ENCODE measurements at regions not wholly inside any gene's neighbourhood (a gene's known extent, or its start where the extent isn't known, plus 50 kb on each side); places are given as distances from the start of the nearest gene placed in this dataset.

DNA sequence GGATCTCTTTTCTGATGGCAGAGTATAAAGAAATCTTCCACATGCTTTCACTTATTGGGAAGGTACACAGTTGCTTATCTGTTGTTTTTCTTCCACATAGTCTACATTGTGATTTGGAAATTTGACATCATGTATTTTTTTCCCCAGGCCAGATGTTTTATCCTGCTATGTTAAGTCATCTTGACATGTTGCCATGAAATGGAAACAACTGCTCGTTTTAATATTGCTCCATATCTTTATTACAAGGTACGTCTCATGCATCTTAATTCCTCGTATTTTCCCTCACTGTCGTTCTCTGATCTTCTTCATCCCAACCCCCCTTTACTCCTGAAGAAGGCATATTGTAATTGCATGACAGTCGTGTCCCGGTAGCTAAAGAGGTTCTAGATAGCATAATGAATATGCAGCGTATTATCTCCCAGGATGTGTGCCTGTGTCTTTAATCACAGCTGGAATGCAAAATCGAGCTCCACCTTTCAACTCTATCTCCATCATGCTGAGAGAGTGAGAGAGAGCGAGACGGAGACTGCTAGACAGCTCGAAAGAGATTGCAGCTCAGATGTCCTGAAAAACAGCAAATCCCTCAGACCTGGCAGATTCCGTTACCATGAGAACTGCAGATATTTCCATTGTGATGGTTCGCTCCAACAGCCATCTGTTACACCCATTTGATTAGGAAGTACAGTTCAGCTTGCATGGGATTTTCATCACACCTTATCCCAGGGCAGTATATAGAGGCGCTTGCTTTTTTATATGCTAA lies 281.7 kb downstream of the TMEM38B start:
- TF ChIP-seq, protein P1, sequence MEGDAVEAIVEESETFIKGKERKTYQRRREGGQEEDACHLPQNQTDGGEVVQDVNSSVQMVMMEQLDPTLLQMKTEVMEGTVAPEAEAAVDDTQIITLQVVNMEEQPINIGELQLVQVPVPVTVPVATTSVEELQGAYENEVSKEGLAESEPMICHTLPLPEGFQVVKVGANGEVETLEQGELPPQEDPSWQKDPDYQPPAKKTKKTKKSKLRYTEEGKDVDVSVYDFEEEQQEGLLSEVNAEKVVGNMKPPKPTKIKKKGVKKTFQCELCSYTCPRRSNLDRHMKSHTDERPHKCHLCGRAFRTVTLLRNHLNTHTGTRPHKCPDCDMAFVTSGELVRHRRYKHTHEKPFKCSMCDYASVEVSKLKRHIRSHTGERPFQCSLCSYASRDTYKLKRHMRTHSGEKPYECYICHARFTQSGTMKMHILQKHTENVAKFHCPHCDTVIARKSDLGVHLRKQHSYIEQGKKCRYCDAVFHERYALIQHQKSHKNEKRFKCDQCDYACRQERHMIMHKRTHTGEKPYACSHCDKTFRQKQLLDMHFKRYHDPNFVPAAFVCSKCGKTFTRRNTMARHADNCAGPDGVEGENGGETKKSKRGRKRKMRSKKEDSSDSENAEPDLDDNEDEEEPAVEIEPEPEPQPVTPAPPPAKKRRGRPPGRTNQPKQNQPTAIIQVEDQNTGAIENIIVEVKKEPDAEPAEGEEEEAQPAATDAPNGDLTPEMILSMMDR (IDR thresholded peaks at IDR 0.05; ENCODE audit: low read depth, low read length), result no peak
- no peak for DNase-seq (ENCODE audit: extremely low read depth, low read depth)

GRCh38 chr9:105978336-105978735 lies 284.0 kb downstream of the TMEM38B start:
- TF ChIP-seq, protein P1 (IDR thresholded peaks at IDR 0.05; ENCODE audit: low read depth, low read length), result no peak
- DNase-seq (ENCODE audit: extremely low read depth, low read depth), result no peak

- TF ChIP-seq, protein P1 (IDR thresholded peaks at IDR 0.05; ENCODE audit: low read depth, low read length), result no peak
- DNase-seq (ENCODE audit: extremely low read depth, low read depth), result no peak
These were observed 284.5 kb downstream of the TMEM38B start for GRCh38 chr9:105978826-105979225.

- DNase-seq (ENCODE audit: extremely low read depth, low read depth), result no peak
- TF ChIP-seq, protein P1 (IDR thresholded peaks at IDR 0.05; ENCODE audit: low read depth, low read length), result no peak
These were observed 284.9 kb downstream of the TMEM38B start for GRCh38 chr9:105979290-105979689.

DNA sequence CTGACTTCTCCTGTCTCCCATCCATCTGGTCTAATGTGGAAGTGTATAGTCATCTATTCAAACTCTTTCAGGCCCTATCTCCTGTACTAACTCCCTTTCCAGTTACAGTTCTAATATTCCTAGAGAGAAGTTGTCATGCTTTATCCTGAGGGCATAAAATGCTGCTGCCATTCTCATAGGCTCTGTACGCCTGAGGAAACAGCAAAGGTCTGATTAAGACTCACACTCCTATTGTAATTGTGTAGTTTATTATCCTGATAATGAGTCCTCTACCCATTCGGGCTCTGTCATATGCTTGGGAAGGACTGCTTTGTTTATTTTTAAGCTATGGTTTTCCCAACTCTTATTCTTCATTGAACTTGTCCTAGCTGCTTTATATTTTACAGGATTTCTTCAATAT lies 290.4 kb downstream of the TMEM38B start:
- no peak for DNase-seq (ENCODE audit: extremely low read depth, low read depth)
- TF ChIP-seq, protein P1 (IDR thresholded peaks at IDR 0.05; ENCODE audit: low read depth, low read length), result no peak

DNA sequence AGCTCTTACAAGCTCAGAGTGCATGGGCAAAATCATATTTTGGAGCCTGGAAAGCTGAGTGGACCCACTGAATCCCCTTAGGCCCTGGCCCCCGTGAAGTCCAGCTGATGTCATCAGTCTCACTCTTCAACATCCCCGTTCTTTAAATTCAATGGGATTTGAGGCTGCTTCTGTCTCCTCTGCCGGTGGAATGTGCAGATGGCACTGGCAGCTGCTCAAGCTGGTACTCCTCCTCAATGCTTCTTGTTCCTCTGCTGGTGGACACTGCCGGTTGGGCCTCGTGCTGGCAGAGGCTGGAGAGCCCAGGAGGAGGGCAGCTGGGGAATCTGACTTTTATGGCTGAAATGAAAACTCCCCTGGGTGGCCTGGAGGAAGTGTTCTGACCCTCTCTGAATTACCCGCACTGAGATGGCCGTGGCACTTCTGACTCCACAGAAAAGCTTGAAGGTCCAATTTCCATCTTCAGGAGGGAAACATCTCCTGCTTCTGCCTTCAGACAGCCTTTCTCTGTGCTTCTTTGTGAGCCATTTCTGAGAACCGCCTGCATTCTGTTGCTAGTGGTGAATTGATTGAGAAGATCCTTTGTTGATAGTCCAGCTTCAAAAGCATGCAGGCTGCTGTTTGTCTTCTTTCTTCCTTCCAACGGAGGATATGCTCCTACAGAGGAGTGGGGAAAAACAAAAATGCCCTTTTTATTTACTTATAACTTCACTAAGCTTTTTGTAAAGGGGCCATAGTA lies 298.9 kb downstream of the TMEM38B start:
- TF ChIP-seq, protein P1 (IDR thresholded peaks at IDR 0.05; ENCODE audit: low read depth, low read length), result no peak
- DNase-seq (ENCODE audit: extremely low read depth, low read depth), result no peak
